HG02852 (cell line): ENCODE measurements at regions not wholly inside any gene's neighbourhood (a gene's known extent, or its start where the extent isn't known, plus 50 kb on each side); places are given as distances from the start of the nearest gene placed in this dataset.

Experiments used
- ATAC-seq: cut with Tn5 transposase; IDR thresholded peaks from one replicate; pipeline ENCODE4 v1.9.1; 2021; ENCODE audit warnings: mild to moderate bottlenecking, moderate library complexity; ENCODE audit not compliant: unreplicated experiment

GRCh38 chr11:127919206-127920000 lies 668.0 kb downstream of the ETS1 start:
- ATAC-seq: no peak

GRCh38 chr11:127902382-127902781 lies 685.0 kb downstream of the ETS1 start:
- no peak for ATAC-seq

GRCh38 chr11:127898422-127899365 lies 688.7 kb downstream of the ETS1 start:
- no peak for ATAC-seq

GRCh38 chr11:127895776-127896175 lies 691.6 kb downstream of the ETS1 start:
- no peak for ATAC-seq

- ATAC-seq: no peak
Observed at GRCh38 chr11:127894316-127894715, 693.0 kb downstream of the ETS1 start.

- ATAC-seq: no peak
Observed at GRCh38 chr11:127890030-127890615, 697.2 kb downstream of the ETS1 start.

GRCh38 chr11:127888386-127888785 lies 699.0 kb downstream of the ETS1 start:
- no peak for ATAC-seq

GRCh38 chr11:127875131-127875530 lies 712.2 kb downstream of the ETS1 start:
- no peak for ATAC-seq

GRCh38 chr11:127873478-127873877 lies 713.9 kb downstream of the ETS1 start:
- ATAC-seq: no peak

- ATAC-seq: no peak
Observed at GRCh38 chr11:127866109-127866508, 721.2 kb downstream of the ETS1 start.

GRCh38 chr11:127864861-127865260 lies 722.5 kb downstream of the ETS1 start:
- ATAC-seq: no peak

- no peak for ATAC-seq
Observed at GRCh38 chr11:127862406-127862805, 725.0 kb downstream of the ETS1 start.

- no peak for ATAC-seq
Observed at GRCh38 chr11:127859941-127860354, 727.4 kb downstream of the ETS1 start.

- no peak for ATAC-seq
Observed at GRCh38 chr11:127844876-127845275, 742.5 kb downstream of the ETS1 start.

GRCh38 chr11:127843483-127844396 lies 743.6 kb downstream of the ETS1 start:
- peak; percentile 61 for ATAC-seq

- ATAC-seq: no peak
Observed at GRCh38 chr11:127825183-127825582, 762.2 kb downstream of the ETS1 start.

GRCh38 chr11:127818625-127819024 lies 768.7 kb downstream of the ETS1 start:
- ATAC-seq: no peak

GRCh38 chr11:127816962-127817361 lies 770.4 kb downstream of the ETS1 start:
- ATAC-seq: no peak

- no peak for ATAC-seq
Observed at GRCh38 chr11:127815331-127815730, 772.0 kb downstream of the ETS1 start.

- no peak for ATAC-seq
Observed at GRCh38 chr11:127806501-127806900, 780.9 kb downstream of the ETS1 start.
